ENCODE measurements at regions not wholly inside any gene's neighbourhood (a gene's known extent, or its start where the extent isn't known, plus 50 kb on each side); places are given as distances from the start of the nearest gene placed in this dataset.
"Not testable (repeated sequence)": the region's sequence is repeated elsewhere in the genome, so short reads cannot be mapped to it uniquely, and the experiment has no call there.

GRCh38 chr17:46460129-46460528, 52.1 kb upstream of the LRRC37A2 start:
- FAIRE-seq; DNase-seq (ENCODE audit: extremely low spot score, insufficient read length, low read depth): not testable (repeated sequence)

- FAIRE-seq; DNase-seq (ENCODE audit: extremely low spot score, insufficient read length, low read depth): not testable (repeated sequence)
Measured at GRCh38 chr17:46455069-46455468, 57.2 kb upstream of the LRRC37A2 start.

- FAIRE-seq; DNase-seq (ENCODE audit: extremely low spot score, insufficient read length, low read depth): not testable (repeated sequence)
Measured at GRCh38 chr17:46454572-46454971, 57.7 kb upstream of the LRRC37A2 start.

GRCh38 chr17:46453077-46453476, 59.2 kb upstream of the LRRC37A2 start:
- not testable (repeated sequence) for FAIRE-seq; DNase-seq (ENCODE audit: extremely low spot score, insufficient read length, low read depth)

GRCh38 chr17:46445849-46446248, 66.4 kb upstream of the LRRC37A2 start:
- FAIRE-seq; DNase-seq (ENCODE audit: extremely low spot score, insufficient read length, low read depth): not testable (repeated sequence)

- not testable (repeated sequence) for DNase-seq (ENCODE audit: extremely low spot score, insufficient read length, low read depth); FAIRE-seq
Measured at GRCh38 chr17:46445411-46445810, 66.9 kb upstream of the LRRC37A2 start.

GRCh38 chr17:46442153-46442552, 70.1 kb upstream of the LRRC37A2 start:
- DNase-seq (ENCODE audit: extremely low spot score, insufficient read length, low read depth); FAIRE-seq: not testable (repeated sequence)

GRCh38 chr17:46440665-46441064, 71.6 kb upstream of the LRRC37A2 start:
- not testable (repeated sequence) for FAIRE-seq; DNase-seq (ENCODE audit: extremely low spot score, insufficient read length, low read depth)

GRCh38 chr17:46434450-46435062, 73.0 kb upstream of the ARL17B start:
- peak; percentile 63 for FAIRE-seq
- not testable (repeated sequence) for DNase-seq (ENCODE audit: extremely low spot score, insufficient read length, low read depth)

- FAIRE-seq; DNase-seq (ENCODE audit: extremely low spot score, insufficient read length, low read depth): not testable (repeated sequence)
Measured at GRCh38 chr17:46430300-46430699, 68.7 kb upstream of the ARL17B start.

GRCh38 chr17:46429675-46430074, 68.1 kb upstream of the ARL17B start:
- DNase-seq (ENCODE audit: extremely low spot score, insufficient read length, low read depth), result not testable (repeated sequence)
- peak; percentile 21 for FAIRE-seq

- FAIRE-seq, result peak; percentile 59
- not testable (repeated sequence) for DNase-seq (ENCODE audit: extremely low spot score, insufficient read length, low read depth)
Measured at GRCh38 chr17:46424187-46424884, 62.8 kb upstream of the ARL17B start.

- not testable (repeated sequence) for FAIRE-seq; DNase-seq (ENCODE audit: extremely low spot score, insufficient read length, low read depth)
Measured at GRCh38 chr17:46417907-46418306, 56.3 kb upstream of the ARL17B start.

- not testable (repeated sequence) for FAIRE-seq
Measured at GRCh38 chr17:46417261-46417660, 55.7 kb upstream of the ARL17B start.

GRCh38 chr17:46414559-46414958, 53.0 kb upstream of the ARL17B start:
- not testable (repeated sequence) for DNase-seq (ENCODE audit: extremely low spot score, insufficient read length, low read depth); FAIRE-seq

More at GRCh38 chr17:46417261-46417660, 55.7 kb upstream of the ARL17B start:
- not testable (repeated sequence) for DNase-seq (ENCODE audit: extremely low spot score, insufficient read length, low read depth)

- FAIRE-seq, result not testable (repeated sequence)
Measured at GRCh38 chr17:46412156-46412555, 50.6 kb upstream of the ARL17B start.

GRCh38 chr17:46411172-46411852, 49.7 kb upstream of the ARL17B start:
- peak; percentile 83 for FAIRE-seq
- DNase-seq (ENCODE audit: extremely low spot score, insufficient read length, low read depth), result not testable (repeated sequence)

More at GRCh38 chr17:46412156-46412555, 50.6 kb upstream of the ARL17B start:
- DNase-seq (ENCODE audit: extremely low spot score, insufficient read length, low read depth), result not testable (repeated sequence)
